OCI-LY3 (cell line): ENCODE measurements at regions not wholly inside any gene's neighbourhood (a gene's known extent, or its start where the extent isn't known, plus 50 kb on each side); places are given as distances from the start of the nearest gene placed in this dataset.

Source experiments
- EZH2phosphoT487 ChIP-seq: fragments of 200-600 bp; shearing (Covaris generic); IDR thresholded peaks from 2 replicates; pipeline ENCODE4 v1.6.1; 2018; ENCODE audit warnings: antibody characterized with exemption, mixed run types, low read depth
- TF ChIP-seq, protein P1 (sequence below): fragments of 200-600, 300-600 bp; sonication (generic); IDR thresholded peaks from 2 replicates; pipeline ENCODE4 v1.5.1; 2014; ENCODE audit warnings: antibody characterized with exemption, low read length, low read depth

- no peak for TF ChIP-seq EZH2phosphoT487
- TF ChIP-seq, protein P1, sequence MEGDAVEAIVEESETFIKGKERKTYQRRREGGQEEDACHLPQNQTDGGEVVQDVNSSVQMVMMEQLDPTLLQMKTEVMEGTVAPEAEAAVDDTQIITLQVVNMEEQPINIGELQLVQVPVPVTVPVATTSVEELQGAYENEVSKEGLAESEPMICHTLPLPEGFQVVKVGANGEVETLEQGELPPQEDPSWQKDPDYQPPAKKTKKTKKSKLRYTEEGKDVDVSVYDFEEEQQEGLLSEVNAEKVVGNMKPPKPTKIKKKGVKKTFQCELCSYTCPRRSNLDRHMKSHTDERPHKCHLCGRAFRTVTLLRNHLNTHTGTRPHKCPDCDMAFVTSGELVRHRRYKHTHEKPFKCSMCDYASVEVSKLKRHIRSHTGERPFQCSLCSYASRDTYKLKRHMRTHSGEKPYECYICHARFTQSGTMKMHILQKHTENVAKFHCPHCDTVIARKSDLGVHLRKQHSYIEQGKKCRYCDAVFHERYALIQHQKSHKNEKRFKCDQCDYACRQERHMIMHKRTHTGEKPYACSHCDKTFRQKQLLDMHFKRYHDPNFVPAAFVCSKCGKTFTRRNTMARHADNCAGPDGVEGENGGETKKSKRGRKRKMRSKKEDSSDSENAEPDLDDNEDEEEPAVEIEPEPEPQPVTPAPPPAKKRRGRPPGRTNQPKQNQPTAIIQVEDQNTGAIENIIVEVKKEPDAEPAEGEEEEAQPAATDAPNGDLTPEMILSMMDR = no peak
Observed at GRCh38 chr3:171972871-171973348, 66.5 kb upstream of the FNDC3B start.
